Ovary (tissue), 3 donors: ENCODE measurements at regions not wholly inside any gene's neighbourhood (a gene's known extent, or its start where the extent isn't known, plus 50 kb on each side); places are given as distances from the start of the nearest gene placed in this dataset.

ENCODE experiments used
- EP300 ChIP-seq: sonication (generic); formaldehyde crosslinking; IDR thresholded peaks from one replicate; pipeline ENCODE4 v1.6.1; 2017; ENCODE audit warnings: antibody characterized with exemption
- POLR2A ChIP-seq: fragments of 450-650 bp; IDR thresholded peaks from one replicate; pipeline ENCODE4 v1.6.1; 2017; ENCODE audit warnings: antibody characterized with exemption, mild to moderate bottlenecking, moderate library complexity
- TF ChIP-seq, protein P1 (sequence below), 3 donors: fragments of 450-650 bp in 2 of 3; fragments of 200-600 bp in 1 of 3; IDR thresholded peaks; one replicate each; pipeline versions ENCODE4 v1.5.1 to v1.8.0; 2016 to 2022; ENCODE audit warnings: antibody characterized with exemption in 3 of 3, mild to moderate bottlenecking in 1 of 3
- donor health status: DM: no; HTN: no; CAD: no.

- TF ChIP-seq EP300 (no peak), POLR2A (no peak)
- TF ChIP-seq, protein P1, sequence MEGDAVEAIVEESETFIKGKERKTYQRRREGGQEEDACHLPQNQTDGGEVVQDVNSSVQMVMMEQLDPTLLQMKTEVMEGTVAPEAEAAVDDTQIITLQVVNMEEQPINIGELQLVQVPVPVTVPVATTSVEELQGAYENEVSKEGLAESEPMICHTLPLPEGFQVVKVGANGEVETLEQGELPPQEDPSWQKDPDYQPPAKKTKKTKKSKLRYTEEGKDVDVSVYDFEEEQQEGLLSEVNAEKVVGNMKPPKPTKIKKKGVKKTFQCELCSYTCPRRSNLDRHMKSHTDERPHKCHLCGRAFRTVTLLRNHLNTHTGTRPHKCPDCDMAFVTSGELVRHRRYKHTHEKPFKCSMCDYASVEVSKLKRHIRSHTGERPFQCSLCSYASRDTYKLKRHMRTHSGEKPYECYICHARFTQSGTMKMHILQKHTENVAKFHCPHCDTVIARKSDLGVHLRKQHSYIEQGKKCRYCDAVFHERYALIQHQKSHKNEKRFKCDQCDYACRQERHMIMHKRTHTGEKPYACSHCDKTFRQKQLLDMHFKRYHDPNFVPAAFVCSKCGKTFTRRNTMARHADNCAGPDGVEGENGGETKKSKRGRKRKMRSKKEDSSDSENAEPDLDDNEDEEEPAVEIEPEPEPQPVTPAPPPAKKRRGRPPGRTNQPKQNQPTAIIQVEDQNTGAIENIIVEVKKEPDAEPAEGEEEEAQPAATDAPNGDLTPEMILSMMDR (IDR thresholded peaks at IDR 0.05): no peak
These were observed 229.8 kb downstream of the MAF start for GRCh38 chr16:79370736-79371135.
